Progenitor cell of endocrine pancreas (in vitro differentiated cells): ENCODE measurements at regions not wholly inside any gene's neighbourhood (a gene's known extent, or its start where the extent isn't known, plus 50 kb on each side); places are given as distances from the start of the nearest gene placed in this dataset.
"Not testable (repeated sequence)": the region's sequence is repeated elsewhere in the genome, so short reads cannot be mapped to it uniquely, and the experiment has no call there.

Source experiments
- DNase-seq: peaks from one replicate; pipeline ENCODE4 v3.0.0; 2021; ENCODE audit warnings: low spot score; ENCODE audit not compliant: unreplicated experiment
- H3K27ac Mint-ChIP-seq: 2 replicates; pipeline ENCODE4 v1.8.0; 2021; ENCODE audit warnings: mild to moderate bottlenecking, moderate library complexity, mixed read lengths
- H3K27me3 Mint-ChIP-seq: 2 replicates; pipeline ENCODE4 v1.8.0; 2021; ENCODE audit warnings: mixed read lengths
- H3K36me3 Mint-ChIP-seq: 2 replicates; pipeline ENCODE4 v1.8.0; 2022; ENCODE audit warnings: mixed read lengths; ENCODE audit not compliant: insufficient read depth
- H3K4me1 Mint-ChIP-seq: 2 replicates; pipeline ENCODE4 v1.8.0; 2021; ENCODE audit warnings: low read depth, mixed read lengths
- H3K4me3 Mint-ChIP-seq: 2 replicates; pipeline ENCODE4 v1.8.0; 2021; ENCODE audit warnings: low read depth, mild to moderate bottlenecking, moderate library complexity, mixed read lengths
- H3K9me3 Mint-ChIP-seq: 2 replicates; pipeline ENCODE4 v1.8.0; 2021; ENCODE audit warnings: low read depth, mixed read lengths
- CTCF ChIP-seq: fragments of 200-600 bp; sonication (generic); IDR thresholded peaks from one replicate; pipeline ENCODE4 v1.5.0; 2021; ENCODE audit warnings: antibody characterized with exemption, mild to moderate bottlenecking; ENCODE audit not compliant: unreplicated experiment

GRCh38 chr14:82987502-82988124 is 1454.0 kb upstream of the SEL1L start:
- no peak overlapping the region for H3K4me3 Mint-ChIP-seq
- H3K36me3 Mint-ChIP-seq: no peaks in the 10 kb centered on the region
- H3K9me3 Mint-ChIP-seq: peaks cover 5% of the 10 kb centered on the region
- TF ChIP-seq CTCF: no peak
- no peaks in the 10 kb centered on the region for H3K4me1 Mint-ChIP-seq
- no peak overlapping the region for H3K27ac Mint-ChIP-seq
- no peaks in the 10 kb centered on the region for H3K27me3 Mint-ChIP-seq
- no peak for DNase-seq

GRCh38 chr14:82994547-82994946 is 1460.9 kb upstream of the SEL1L start:
- H3K27ac Mint-ChIP-seq, H3K4me1 Mint-ChIP-seq, H3K27me3 Mint-ChIP-seq, H3K36me3 Mint-ChIP-seq, H3K4me3 Mint-ChIP-seq, H3K9me3 Mint-ChIP-seq, DNase-seq: not testable (repeated sequence)

GRCh38 chr14:82999802-83000201 is 1466.1 kb upstream of the SEL1L start:
- Mint-ChIP-seq H3K4me3 (no peak overlapping the region), H3K27ac (no peak overlapping the region), H3K36me3 (no peaks in the 10 kb centered on the region), H3K9me3 (no peaks in the 10 kb centered on the region), H3K4me1 (no peaks in the 10 kb centered on the region), H3K27me3 (no peaks in the 10 kb centered on the region)
- TF ChIP-seq CTCF: peak; percentile 35
- no peak for DNase-seq

- H3K4me1 Mint-ChIP-seq: peaks cover 3% of the 10 kb centered on the region
- H3K36me3 Mint-ChIP-seq: no peaks in the 10 kb centered on the region
- peaks cover 8% of the 10 kb centered on the region for H3K9me3 Mint-ChIP-seq
- no peak overlapping the region for H3K4me3 Mint-ChIP-seq
- H3K27me3 Mint-ChIP-seq: no peaks in the 10 kb centered on the region
- H3K27ac Mint-ChIP-seq: no peak overlapping the region
- no peak for DNase-seq
- TF ChIP-seq CTCF: no peak
These were observed 1470.9 kb upstream of the SEL1L start for GRCh38 chr14:83004456-83005006.

- no peak overlapping the region for H3K27ac Mint-ChIP-seq
- peaks cover 3% of the 10 kb centered on the region for H3K4me1 Mint-ChIP-seq
- H3K27me3 Mint-ChIP-seq: no peaks in the 10 kb centered on the region
- H3K36me3 Mint-ChIP-seq: no peaks in the 10 kb centered on the region
- no peak overlapping the region for H3K4me3 Mint-ChIP-seq
- TF ChIP-seq CTCF: no peak
- peaks cover 15% of the 10 kb centered on the region for H3K9me3 Mint-ChIP-seq
- no peak for DNase-seq
These were observed 1472.5 kb upstream of the SEL1L start for GRCh38 chr14:83006121-83006670.

- not testable (repeated sequence) for H3K36me3 Mint-ChIP-seq, H3K27me3 Mint-ChIP-seq, H3K4me3 Mint-ChIP-seq, H3K4me1 Mint-ChIP-seq, H3K27ac Mint-ChIP-seq, DNase-seq
- H3K9me3 Mint-ChIP-seq: peaks cover 15% of the 10 kb centered on the region
These were observed 1473.4 kb upstream of the SEL1L start for GRCh38 chr14:83007052-83007451.
